ENCODE measurements at regions not wholly inside any gene's neighbourhood (a gene's known extent, or its start where the extent isn't known, plus 50 kb on each side); places are given as distances from the start of the nearest gene placed in this dataset.
"Not testable (repeated sequence)": the region's sequence is repeated elsewhere in the genome, so short reads cannot be mapped to it uniquely, and the experiment has no call there.

DNA sequence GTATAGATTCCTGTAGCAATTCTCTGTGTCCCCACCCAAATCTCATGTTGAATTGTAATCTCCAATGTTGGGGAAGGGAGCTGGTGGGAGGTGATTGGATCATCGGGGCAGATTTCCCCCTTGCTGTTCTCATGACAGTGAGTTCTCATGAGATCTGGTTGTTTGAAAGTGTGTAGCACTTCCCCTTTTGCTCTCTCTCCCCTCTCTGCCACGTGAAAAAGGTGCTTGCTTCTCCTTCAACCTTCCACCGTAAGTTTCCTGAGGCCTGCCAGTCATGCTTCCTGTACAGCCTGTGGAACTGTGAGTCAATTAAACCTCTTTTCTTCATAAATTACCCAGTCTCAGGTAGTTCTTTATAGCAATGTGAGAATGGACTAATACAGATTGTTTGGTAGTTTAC is 175.3 kb upstream of the ACO1 start:
- not testable (repeated sequence) for DNase-seq (ENCODE audit: low read depth)

GRCh38 chr9:32218100-32218767 is 166.2 kb upstream of the ACO1 start:
- no peak for DNase-seq (ENCODE audit: low read depth)

DNA sequence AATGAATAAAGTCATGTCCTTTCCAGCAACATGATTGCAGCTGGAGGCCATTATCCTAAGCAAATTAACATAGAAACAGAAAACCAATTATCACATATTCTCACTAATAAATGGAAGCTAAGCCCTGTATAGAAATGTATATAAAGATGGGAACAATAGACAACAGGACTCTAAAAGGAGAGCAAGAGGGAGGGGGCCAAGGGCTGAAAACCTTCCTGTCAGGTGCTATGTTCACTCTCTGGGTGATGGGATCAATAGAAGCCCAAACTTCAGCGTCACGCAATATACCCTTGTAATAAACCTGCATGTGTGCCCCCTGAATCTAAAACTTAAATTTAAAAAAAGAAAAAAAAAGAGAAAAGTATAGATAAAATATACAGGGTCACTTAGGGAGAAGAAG is 163.7 kb upstream of the ACO1 start:
- no peak for DNase-seq (ENCODE audit: low read depth)

GRCh38 chr9:32234451-32234850 is 150.0 kb upstream of the ACO1 start:
- no peak for DNase-seq (ENCODE audit: low read depth)

DNA sequence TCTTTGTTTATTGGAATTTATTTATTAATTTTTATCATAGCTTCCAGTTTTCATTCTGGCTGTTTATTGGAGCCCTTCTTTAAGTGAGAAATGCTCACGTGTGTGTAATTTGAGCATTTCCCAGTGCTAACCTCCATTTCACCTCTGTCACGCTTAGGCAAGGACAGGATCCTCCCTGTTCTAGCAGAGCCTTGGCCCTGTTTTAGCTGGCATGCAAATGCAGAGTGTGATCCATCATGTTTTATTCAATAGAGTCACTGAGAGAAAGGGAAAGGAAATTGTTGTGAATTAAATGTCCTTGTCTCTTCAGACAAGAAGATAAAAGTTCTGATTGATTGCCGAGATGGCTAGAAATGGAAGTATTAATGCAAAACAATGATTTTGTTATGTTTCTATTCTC is 137.3 kb upstream of the ACO1 start:
- DNase-seq (ENCODE audit: low read depth) = no peak

- no peak for DNase-seq (ENCODE audit: low read depth)
Measured at GRCh38 chr9:32248189-32248712, 136.2 kb upstream of the ACO1 start.

GRCh38 chr9:32251539-32251938 is 132.9 kb upstream of the ACO1 start:
- peak; percentile 54 for DNase-seq (ENCODE audit: low read depth)

GRCh38 chr9:32253731-32254130 is 130.7 kb upstream of the ACO1 start:
- DNase-seq (ENCODE audit: low read depth) = no peak

DNA sequence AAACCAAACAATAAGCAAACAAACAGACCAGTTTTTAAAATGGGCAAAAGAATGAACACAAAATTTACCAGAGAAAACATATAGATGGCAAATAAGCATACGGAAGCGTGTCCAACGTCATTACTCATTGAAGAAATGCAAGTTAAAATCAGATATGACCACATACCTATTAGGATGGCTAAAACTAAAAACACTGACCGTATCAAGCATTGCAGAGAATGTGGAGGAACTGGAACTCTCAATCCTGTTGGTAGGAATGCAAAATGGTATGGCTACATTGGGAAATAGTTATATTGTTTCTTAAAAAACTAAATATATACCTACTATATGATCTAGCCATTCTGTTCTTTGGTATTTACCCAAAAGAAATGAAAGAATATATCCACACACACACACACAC is 129.4 kb upstream of the ACO1 start:
- no peak for DNase-seq (ENCODE audit: low read depth)

DNA sequence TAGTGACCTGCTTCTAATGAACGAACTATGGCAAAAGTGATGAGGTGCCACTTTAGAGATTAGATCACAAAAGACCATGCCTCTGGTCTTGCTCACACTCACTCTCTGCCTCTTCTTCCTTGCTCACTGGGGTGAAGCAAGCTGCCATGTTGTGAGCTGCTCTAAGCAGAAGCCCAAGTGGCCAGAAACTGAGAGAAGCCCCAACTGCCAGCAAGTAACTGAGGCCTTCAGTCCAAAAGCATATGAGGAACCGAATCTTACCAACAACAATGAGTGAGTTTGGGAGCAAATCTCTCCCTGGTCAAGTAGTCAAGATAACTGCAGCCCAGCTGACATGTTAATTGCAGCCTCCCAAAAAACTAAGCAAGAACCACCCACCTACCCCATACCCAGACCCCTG is 126.0 kb upstream of the ACO1 start:
- DNase-seq (ENCODE audit: low read depth) = no peak

GRCh38 chr9:32260151-32260862 is 124.1 kb upstream of the ACO1 start:
- DNase-seq (ENCODE audit: low read depth) = no peak

DNA sequence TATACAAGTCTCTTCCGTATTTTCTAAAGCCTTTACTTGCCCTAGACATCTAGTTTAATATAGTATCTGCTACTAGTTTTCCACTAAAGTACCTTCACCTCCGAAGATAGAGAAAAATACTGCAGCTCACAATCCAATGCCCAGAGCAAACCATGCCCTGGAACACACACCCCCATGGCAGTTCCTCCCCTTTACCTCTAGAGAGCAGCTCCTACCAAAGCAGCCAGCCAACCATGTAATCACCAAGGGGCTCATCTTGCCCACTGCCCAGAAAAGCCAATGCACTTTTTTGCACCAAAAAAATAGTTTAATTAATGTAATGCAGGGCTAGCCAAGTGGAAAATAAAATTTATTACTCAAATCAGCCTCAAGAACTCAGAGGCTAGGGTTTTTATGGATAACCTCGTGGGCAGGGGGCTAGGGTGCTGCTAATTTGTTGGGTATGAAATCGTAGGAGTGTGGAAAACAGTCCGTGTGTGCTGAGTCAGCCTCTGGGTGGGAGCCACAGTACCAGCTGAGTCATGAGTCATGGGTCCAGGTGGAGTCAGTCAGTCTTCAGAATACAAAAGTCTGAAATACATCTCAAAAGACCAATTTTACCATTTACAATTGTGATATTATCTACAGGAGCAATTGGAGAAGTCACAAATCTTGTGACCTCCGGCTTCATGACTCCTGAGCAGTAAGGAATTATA is 120.1 kb upstream of the ACO1 start:
- DNase-seq (ENCODE audit: low read depth) = peak; percentile 28

- DNase-seq (ENCODE audit: low read depth) = no peak
Measured at GRCh38 chr9:32265037-32265436, 119.4 kb upstream of the ACO1 start.

DNA sequence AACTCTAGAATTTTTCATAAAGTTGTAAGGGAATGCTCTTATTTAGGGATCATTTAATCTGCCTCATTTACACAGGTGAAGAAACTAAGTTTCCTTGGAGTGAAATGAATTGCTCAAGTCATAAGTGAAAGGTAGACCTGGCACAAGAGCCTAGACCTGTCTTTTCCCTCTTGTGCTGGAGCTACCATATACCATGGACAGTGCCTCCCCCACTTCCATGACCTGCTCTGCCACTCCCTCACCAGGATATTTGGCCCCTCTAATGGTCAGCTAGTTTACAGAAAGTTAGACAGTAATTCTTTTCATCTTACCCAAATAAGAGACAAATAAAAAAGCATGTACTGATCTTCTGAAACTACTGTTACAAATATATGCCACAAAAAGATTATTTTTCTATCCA is 105.5 kb upstream of the ACO1 start:
- DNase-seq (ENCODE audit: low read depth) = no peak

GRCh38 chr9:32289756-32290155 is 94.7 kb upstream of the ACO1 start:
- DNase-seq (ENCODE audit: low read depth) = no peak

DNA sequence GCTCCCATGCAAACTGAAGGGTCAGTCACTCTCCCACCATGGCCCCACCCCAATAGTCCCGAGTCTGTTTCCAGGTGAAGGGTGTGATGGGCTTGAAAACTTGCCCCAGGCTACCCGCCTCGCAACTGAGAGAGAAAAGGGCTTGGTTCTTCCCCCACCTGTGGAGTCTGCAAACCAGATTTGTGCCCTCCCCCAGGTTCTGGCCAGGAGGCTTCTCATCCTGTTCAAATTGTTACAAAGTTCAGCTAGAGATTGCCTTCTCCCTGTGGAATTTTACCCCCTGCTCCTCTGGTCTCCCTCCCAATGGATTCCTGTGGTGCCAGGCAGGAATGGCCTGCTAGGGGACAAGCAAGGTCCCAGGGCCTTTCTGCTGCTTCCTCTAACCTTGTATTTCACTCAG is 93.1 kb upstream of the ACO1 start:
- DNase-seq (ENCODE audit: low read depth) = no peak

DNA sequence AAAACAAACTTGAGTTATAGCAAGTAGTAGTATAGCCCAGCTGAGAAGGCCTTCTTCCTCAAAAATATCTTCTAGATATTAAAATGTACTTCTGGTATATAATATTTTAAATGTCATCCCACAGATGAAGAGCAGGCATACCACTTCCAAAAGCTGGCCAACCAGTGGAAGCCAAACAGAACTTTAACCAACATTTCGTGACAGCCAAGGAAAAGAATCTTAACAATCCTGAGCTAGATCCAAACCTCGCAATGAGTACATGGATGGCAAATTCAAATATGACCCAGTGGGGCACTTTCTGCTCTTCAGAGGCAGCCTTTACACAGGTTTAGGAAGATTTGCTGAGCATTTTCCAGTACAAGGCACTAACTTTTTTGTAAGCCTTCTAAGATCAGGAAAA is 91.8 kb upstream of the ACO1 start:
- DNase-seq (ENCODE audit: low read depth) = no peak

- DNase-seq (ENCODE audit: low read depth) = no peak
Measured at GRCh38 chr9:32293091-32293490, 91.4 kb upstream of the ACO1 start.

- no peak for DNase-seq (ENCODE audit: low read depth)
Measured at GRCh38 chr9:32294106-32294505, 90.3 kb upstream of the ACO1 start.

- no peak for DNase-seq (ENCODE audit: low read depth)
Measured at GRCh38 chr9:32300373-32300772, 84.1 kb upstream of the ACO1 start.

DNA sequence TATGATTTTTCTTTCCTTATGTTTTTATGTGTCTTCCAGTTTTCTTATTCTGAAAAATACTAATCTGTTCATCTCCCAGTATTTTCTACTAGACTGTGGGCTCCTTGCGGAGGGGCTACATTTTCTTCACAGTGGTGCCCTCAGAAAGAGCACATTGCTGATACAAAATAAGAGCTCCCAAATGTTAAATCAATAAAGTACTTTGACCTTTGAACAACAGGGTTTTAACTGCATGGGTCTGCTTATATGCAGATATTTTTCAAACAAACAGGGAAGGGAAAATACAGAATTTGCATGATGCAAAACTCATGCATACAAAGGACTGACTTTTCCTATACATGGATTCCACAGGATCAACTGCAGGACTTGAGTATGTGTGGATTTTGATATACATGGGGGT is 79.9 kb upstream of the ACO1 start:
- no peak for DNase-seq (ENCODE audit: low read depth)

GRCh38 chr9:32306006-32306405 is 78.4 kb upstream of the ACO1 start:
- no peak for DNase-seq (ENCODE audit: low read depth)
